HuH-7 (cell line): ENCODE measurements at regions not wholly inside any gene's neighbourhood (a gene's known extent, or its start where the extent isn't known, plus 50 kb on each side); places are given as distances from the start of the nearest gene placed in this dataset.
"Not testable (repeated sequence)": the region's sequence is repeated elsewhere in the genome, so short reads cannot be mapped to it uniquely, and the experiment has no call there.

Source experiments
- DNase-seq: peaks from one replicate; pipeline ENCODE4 v3.0.0; 2011; ENCODE audit warnings: low spot score

DNA sequence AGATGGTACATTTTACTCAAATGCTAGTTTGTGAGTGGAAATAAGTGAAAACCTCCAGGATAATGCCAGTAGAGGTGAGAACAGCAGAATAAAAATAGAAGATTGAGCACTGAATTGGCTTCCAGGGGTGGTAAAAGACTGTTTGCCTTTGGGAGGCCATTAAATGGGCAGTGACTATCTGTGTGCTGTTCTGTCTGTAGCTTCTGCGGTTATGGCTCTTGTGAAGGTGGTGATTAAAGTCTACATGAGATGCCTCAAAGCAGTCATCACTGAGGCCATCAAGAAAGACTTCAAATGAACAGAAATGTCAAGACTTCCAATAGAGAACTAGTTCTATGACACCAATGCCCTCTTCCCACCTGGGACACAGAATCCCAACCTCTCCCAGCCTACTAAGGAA lies 108.8 kb downstream of the EFHB start:
- no peak for DNase-seq

DNA sequence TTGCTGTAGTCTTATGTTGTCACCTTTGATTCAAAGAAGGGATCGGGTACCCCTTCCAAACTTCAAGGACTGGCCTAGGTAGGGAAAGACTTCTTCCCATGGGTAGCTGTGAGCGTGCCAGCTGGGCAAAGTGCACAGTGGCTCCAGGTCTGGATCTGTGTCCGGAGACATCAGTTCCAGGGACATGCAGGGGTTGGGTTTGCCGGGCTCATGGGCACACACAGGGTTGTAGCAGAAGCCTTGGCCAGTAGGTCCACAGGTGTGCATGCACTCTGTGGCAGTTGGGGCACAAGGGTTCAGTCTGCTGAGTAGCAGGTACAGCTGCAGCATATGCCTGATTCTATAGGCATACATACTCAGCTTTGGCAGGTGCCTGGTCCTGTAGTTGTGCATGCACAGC lies 111.2 kb downstream of the EFHB start:
- DNase-seq, result no peak

DNA sequence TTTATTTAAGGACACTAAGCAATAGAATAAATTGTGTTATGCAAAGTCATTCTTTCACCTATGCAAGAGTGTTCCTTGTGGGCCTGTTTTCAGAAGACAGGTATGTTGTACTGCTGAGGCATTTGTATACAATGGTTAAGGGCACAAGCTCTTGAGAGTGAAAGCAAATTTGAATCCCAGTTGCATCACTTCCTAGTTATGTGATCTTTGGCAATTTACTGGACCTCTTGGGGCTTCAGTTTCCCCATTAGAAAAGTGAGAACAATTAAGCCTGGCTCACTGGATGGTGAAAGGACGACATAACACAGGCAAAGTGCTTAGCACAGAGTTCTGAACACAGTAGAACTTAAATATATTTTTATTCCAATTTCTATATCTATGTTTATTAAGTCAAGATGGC lies 117.4 kb downstream of the EFHB start:
- no peak for DNase-seq

DNA sequence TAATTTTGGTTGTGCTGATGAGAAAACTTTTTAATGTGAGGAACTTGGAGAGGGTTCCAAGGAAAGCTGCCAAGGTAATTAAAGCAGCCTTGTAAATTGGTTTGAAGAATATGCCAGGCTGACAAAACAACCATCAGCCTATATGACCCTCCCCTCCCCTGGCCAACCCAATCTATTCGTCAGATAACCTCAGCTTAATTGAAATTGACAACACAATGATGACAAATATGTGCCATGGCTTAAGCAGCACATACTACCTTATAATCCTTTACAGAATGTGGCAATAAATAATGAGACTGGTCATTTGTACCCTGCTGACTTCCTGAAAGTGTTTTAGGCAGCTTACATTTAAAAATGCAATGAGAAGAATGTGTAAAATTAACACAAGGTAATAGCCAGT lies 118.2 kb downstream of the EFHB start:
- no peak for DNase-seq

DNA sequence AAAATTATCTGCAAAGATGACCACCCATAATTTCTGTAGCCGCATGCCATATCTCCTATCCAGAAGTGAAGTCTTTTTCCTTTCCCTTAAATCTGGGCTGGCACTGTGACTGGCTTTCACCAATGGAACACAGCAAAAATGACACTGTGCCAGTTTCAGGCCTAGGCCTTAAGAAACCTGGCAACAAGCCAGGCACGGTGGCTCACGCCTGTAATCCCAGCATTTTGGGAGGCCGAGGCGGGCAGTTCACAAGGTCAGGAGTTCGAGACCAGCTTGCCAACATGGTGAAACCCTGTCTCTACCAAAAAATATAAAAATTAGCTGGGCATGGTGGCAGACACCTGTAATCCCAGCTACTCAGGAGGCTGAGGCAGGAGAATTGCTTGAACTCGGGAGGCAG lies 120.3 kb downstream of the EFHB start:
- not testable (repeated sequence) for DNase-seq

DNA sequence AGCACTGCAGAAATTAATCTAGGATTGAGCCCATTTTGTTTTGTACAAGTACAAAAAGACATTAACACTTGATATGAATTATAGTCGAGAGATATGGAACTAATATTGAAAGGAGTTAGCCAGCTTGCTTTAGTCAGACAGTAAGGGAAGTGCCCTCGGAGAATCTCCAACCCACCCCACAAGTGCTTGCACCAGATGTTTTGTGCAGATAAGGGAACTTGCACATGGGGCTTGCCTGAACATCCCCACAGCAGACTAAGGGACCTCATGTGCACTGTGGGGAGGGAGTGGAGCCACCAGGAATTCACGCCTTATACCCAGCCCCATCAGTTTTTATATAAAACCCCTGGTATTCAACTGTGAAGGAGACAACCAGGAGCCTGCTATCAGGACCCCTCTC lies 122.3 kb downstream of the EFHB start:
- DNase-seq, result no peak

DNA sequence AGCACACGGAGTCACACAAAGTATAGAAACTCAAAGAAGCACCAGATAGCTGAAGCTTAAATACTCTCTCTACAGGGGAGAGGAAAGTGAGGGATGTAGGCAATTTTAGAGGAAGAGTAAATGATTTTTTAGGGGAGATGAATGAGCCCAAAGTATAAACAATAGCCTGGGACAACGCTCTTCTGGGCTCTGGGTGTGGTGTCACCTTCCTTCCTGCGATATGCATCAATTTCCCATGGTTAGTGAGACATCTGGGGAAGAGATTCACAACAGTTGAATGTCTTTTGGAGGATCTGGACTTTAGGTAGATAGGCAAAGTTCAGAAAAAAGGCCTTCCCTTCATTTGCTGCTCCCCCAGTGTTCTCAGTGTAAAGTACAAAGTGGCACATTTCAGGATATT lies 125.2 kb downstream of the EFHB start:
- no peak for DNase-seq

DNA sequence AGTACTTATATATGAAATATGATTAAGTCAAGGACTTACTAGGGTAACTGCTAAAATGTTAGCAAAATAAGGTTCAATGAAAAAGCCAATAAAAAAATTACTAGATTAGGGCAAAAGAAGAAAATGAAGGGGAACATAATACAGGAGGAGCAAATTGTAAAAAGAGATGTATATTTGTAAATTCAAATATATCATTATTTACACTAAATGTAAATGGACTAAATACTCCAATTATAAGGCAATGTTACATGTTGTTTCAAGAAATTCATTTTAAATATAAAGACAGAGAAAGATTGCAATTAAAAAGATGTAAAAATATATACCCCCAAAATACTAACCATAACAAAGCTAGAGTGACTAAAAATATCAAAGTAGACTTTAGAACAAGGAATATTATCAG lies 134.1 kb downstream of the EFHB start:
- DNase-seq, result no peak

DNA sequence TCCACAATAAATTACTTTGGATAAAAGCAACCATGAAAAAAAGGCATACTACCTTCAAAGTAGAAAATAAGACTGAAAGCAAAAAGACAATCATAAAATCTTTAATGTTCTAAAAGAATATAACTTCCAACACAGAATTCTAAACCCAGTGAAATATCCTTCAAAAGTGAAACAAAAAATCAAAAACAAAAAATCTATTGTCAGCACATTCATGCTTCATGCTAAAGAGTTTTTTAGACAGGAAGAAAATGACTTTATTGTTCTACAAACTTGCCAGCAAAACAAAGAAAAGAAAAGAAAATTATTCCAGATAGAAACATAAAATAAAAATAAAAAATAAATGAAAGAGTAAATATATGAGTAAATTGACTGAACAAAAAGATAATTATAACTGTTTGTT lies 134.9 kb downstream of the EFHB start:
- no peak for DNase-seq

DNA sequence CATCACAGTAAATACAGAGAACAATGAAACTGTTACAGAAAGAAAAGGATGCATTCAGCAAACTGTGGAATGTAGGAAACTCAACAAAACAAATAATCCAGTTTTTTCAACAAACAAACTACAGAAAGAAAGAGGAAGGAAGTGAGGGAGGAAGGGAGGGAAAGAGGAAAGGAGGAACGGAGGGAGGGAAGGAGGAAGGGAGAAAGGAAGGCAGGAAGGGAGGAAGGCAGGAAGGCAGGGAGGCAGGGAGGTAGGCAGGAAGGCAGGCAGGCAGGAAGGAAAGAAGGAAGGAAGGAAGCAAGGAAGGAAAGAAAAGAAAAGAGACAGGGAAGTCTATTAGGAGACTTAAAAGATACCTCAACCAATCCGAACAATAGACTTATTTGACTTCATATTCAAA lies 135.7 kb downstream of the EFHB start:
- no peak for DNase-seq

DNA sequence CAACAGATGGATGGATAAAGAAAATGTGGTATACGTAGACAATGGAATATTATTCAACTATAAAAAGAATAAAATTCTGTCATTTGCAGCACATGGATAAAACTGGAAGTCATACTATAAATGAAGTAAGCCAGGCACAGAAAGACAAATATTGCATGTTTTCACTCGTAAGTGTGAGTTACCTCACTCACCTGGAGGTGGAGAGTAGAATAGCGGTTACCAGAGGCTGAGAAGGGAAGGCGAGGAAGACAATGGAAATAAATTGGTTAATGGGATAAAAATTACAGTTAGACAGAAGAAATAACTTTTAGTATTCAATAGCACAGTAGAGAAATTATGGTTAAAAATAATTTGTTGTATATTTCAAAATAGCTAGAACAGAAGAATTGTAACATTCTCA lies 141.6 kb downstream of the EFHB start:
- DNase-seq, result no peak

DNA sequence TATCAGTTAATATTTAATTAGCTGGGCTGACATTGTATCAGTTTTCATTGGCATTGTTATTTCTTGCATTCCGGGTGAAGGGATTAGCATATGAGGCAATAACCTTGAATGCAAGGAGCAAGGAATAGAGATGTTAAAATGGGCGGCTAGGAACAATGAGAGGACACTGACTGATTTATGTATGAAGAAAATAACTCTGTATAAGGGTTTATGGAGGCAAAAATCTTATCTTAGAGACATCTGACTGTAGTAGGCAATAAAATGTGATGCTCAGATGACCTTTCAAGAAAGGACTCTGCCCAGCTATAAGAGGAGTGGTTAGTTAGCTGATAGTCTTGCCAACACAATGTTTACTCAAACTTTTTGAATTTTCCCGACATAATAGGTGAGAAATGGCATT lies 158.3 kb downstream of the EFHB start:
- DNase-seq, result no peak

DNA sequence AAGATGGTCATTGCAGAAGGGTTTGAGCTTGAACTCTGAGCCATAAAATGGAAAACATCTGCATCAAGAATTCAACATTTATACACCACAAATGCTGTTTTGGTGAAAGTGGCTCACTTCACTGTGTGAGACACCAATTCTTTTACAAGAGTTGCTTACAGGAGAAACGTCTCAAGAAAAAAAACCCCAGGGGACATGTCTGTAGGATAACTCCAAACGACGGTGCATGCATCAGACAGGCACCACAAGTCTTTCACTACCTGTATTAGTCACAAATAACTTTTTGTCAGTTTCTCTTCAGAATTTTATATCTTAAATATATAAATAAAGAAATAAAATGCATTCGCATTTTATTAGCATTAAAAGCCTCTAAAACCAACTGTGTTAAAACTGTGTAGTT lies 164.3 kb downstream of the EFHB start:
- no peak for DNase-seq

DNA sequence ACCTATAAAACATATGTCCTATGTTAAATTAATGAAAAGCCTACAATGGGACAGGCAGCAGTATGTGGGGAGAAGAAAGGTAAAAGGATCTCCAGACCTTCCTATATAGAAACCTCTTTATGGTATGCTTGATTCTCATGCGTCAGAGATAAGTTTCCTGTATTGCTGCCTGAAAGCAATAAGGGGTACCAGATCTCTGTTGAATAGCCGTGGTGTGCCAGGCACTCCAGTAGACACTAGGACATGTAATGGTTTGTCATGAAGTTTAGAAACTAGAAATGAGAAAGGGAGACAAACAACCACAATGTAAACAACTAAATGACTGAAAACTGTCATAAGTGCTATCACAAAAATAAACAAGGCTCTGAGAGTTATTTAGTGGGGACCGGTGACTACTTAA lies 168.1 kb downstream of the EFHB start:
- no peak for DNase-seq

DNA sequence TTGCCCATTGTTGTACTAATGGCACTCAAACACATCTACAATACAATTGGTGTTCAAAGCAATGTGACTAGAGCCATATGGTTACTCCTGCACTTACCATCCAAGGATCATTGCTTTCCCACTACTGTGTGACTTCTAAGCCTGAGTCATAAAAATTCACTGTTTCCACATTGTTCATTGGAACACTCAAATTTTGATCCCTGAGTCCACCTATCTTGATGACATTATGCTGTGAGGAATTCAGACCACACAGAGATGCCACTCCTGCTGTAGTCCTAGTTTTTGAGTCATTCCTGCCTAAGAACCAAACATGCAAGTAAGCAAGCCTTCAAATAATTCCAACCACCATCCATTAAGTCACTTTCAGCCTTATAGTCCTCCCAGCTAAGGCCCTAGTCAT lies 176.2 kb downstream of the EFHB start:
- DNase-seq, result no peak

DNA sequence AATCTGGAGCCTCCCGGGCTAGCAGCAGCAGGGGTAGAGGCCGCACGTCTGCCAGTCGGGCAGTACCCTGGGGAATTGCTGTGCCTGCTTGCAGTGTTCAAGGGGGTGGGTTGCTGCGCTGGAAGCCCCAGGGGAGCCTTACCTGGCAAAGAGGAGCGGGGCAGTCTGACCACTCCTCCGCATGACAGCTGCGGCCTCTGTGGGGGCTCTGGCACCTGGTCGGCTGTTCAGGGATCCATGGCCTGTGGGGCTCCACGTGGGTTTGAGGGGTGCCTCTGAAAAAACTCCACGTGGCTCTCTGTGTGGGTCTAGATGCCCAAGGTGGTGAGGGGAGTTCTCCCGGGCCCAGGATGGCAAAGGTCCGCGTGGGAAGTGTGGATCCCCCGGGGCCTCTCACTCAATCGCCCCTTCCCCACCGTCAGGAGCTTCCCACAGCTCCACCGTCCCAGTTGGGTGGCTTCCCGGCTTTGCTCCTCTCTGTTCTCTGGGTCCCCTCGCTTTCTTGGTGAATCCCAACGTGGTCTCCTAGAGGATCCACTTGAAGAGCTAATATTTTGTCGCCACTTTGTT lies 184.5 kb downstream of the EFHB start:
- DNase-seq, result no peak

DNA sequence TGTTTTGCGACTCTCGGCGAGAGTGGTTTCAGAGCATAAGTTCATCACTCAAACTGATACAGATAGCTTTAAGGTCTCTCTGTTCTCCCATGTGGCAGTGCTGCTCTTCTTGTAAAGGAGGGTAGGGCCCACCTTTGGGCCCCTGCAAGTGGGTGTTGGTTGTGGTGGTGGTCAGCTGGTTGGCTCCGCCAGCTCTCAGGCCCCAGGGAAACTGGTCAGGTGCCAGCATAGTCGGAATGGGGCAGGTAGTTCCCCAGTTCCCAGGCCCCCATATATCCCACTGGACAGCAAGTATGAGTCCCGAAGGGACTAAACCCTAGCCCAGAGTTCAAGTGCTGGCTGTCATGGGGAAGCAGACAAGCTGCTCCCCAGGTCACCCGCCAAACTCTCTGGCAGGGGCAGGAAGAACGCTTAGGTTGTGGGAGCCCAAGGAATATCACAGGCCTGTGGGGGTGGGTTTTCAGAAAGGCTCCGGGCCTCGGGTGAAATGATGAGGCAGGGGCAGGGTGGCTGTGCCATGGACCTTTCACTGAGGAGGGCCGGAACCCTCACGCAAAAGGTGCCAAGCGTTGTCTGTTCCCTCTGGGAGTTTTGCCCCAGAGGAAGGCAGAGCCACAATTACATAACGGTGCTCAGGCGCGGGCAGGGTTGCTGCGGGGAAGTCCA lies 185.1 kb downstream of the EFHB start:
- DNase-seq, result no peak

DNA sequence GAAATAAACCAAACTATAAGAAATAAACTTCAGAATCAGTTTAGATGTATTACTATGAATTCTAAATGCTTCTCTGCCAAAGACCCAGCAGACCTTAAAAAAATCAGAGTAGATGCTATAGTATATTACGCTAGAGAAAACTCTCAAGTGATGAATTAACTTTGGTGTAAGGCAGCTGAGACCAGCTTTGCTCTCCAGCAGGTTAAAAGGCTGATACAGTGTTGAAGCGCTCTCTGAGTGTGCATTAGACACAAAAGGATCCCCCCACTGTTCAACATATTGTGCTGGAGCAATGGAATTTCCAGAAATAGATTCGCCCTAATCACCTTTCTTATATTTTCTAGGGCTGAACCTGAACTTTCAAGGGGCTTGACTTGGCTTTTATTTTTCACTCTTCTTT lies 190.0 kb downstream of the EFHB start:
- DNase-seq, result no peak

DNA sequence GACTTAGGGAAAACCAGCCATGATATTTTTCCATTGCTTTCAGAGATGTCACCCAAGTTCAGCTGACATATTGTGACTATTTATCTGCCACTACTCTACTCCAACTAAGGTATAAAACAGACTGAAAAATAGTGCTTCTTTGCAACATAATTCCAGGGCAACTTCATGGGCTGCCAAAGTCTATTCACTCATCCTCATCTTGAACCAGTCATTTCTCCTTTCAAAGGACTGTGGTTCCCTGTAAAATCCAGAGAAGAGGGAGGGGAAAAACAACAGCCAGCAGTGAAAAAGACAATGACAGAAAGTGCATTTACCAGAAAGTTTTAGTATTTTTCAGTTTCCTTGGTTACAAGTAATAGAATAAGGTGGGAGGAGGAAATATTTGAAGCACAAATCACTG lies 191.1 kb downstream of the EFHB start:
- no peak for DNase-seq

DNA sequence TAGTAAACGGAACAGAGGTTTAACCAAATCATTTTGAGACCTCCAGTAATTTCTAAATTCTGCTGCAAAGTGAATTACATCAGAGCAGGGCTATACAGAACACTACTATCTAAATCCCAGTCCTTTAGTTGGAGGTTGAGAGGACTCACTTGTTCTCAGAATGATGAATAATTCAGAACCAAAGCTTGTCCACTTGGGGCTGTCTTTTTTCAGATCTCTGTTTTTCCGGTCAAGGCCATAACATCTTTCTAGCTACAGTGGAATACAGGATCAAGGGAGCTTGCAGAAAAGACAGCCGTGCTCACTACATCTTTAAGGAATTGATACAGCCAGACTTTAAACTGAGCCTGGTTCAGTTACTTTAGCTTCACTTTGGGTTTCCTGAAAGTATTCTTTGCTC lies 194.5 kb downstream of the EFHB start:
- no peak for DNase-seq

DNA sequence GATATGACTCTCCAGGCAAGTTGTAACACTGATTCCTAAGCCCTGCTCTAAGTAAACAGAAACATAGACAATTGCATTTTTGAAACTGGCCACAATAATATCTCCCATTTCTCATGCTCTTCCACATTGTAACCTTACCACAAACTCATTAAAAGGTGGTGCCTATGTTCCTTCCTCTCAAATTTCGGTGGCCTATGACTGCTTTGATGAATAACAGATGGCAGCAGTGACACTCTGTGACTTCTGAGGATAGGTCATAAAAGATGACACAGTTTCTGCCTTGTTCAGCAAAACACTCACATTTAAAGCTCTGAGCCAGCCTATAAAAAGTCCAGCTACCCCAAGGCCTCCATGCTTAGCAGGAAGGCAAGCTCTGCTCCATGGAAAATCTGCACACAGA lies 195.2 kb downstream of the EFHB start:
- no peak for DNase-seq

DNA sequence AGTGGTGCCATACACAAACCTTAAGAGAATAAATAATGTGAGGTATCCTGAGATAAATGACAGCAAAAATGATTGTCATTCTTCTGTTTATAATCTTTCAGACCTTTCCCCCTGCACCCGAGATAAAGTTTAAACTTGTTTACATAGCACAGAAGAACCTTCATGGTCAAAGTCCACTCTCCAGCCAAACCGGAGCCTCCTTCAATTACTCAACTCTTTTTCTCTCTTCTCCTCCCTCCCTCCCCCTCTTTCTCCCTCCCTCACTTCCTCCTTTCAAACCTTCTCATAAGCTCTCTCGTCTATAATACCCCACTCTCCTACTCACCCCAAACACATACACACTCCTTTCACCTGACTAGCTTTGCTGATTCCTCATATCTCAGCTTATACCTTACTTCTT lies 198.9 kb downstream of the EFHB start:
- DNase-seq, result peak; percentile 35

DNA sequence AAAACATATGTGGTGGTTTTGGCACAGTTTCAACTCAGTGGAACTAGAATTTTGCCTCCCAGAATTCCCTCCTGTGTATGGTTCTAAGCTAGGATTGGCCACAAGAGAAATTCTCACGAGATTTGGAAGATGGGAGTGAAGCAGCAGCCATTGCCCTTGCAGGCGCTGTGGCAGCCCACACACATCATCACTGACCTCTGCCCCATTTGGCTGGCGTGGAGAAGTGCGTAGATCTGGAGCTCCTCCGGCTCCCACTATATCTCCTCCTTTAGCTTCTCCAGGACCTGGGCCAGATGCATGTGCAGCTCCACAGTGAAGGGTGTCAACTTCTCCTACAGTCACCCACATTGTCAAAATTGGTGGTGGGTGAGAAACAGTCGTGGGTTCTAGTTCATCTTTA lies 199.6 kb downstream of the EFHB start:
- DNase-seq, result no peak

DNA sequence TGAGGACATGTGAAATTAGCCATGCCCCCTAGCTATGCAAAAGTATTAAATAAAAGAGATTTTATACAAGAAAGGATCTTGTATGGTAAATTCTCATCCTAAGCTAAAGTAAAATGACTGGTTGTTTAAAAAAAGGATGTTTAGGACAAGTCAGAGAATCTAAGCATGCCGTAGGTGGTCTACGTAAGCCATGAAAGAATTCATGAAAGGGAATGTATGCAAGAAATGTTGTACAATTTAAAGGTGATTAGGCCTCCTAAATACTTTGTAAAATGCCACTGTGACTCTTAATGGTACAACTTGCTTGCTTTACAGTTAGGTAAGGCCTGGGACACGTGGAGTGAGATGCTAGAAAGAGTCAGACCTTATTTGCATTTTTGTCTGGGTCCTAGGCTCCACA lies 209.0 kb downstream of the EFHB start:
- DNase-seq, result no peak

DNA sequence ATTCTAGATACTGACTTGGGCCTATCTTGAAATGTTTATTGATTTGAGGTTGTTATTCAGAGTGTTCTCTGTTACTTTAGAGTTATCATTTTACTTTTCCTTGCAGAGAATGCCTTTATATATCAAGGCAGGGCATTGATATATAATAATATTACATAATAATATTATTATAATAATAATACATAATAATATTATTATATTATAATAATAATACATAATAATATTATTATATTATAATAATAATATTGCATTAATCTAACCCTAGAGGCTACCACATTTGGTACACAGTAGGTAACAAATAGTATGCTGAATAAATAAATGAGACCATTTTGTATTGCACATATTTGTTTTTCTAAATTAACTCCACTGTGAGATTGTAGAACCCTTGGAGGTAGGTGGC lies 216.3 kb downstream of the EFHB start:
- no peak for DNase-seq
